Glutamatergic neuron (in vitro differentiated cells): ENCODE measurements at regions not wholly inside any gene's neighbourhood (a gene's known extent, or its start where the extent isn't known, plus 50 kb on each side); places are given as distances from the start of the nearest gene placed in this dataset.
"Not testable (repeated sequence)": the region's sequence is repeated elsewhere in the genome, so short reads cannot be mapped to it uniquely, and the experiment has no call there.

ENCODE experiments used
- DNase-seq: peaks from one replicate; pipeline ENCODE4 v3.0.0; 2022
- H3K27ac Mint-ChIP-seq: one replicate; pipeline ENCODE4 v1.8.0; 2020; ENCODE audit warnings: mild to moderate bottlenecking, mixed read lengths, inconsistent platforms; ENCODE audit not compliant: unreplicated experiment
- H3K27me3 Mint-ChIP-seq: one replicate; pipeline ENCODE4 v1.8.0; 2020; ENCODE audit warnings: mild to moderate bottlenecking, moderate library complexity, mixed read lengths, inconsistent platforms; ENCODE audit not compliant: unreplicated experiment
- H3K36me3 Mint-ChIP-seq: one replicate; pipeline ENCODE4 v1.8.0; 2020; ENCODE audit warnings: mild to moderate bottlenecking, mixed read lengths, inconsistent platforms; ENCODE audit not compliant: unreplicated experiment
- H3K4me1 Mint-ChIP-seq: one replicate; pipeline ENCODE4 v1.8.0; 2020; ENCODE audit warnings: mild to moderate bottlenecking, low read depth, mixed read lengths, inconsistent platforms; ENCODE audit not compliant: unreplicated experiment
- H3K4me3 Mint-ChIP-seq: one replicate; pipeline ENCODE4 v1.8.0; 2020; ENCODE audit warnings: mild to moderate bottlenecking, mixed read lengths, inconsistent platforms; ENCODE audit not compliant: unreplicated experiment
- H3K9me3 Mint-ChIP-seq: one replicate; pipeline ENCODE4 v1.8.0; 2020; ENCODE audit warnings: mild to moderate bottlenecking, moderate library complexity, mixed read lengths, inconsistent platforms; ENCODE audit not compliant: unreplicated experiment
- CTCF ChIP-seq: fragments of 200-600 bp; sonication (generic); IDR thresholded peaks from one replicate; pipeline ENCODE4 v1.5.0; 2021; ENCODE audit not compliant: partially characterized antibody, unreplicated experiment

GRCh38 chrX:50967736-50968135 lies 57.2 kb downstream of the BMP15 start:
- no peaks in the 10 kb centered on the region for H3K27me3 Mint-ChIP-seq
- no peak overlapping the region for H3K27ac Mint-ChIP-seq
- DNase-seq, result no peak
- TF ChIP-seq CTCF, result no peak
- no peak overlapping the region for H3K4me3 Mint-ChIP-seq
- H3K9me3 Mint-ChIP-seq, result no peaks in the 10 kb centered on the region
- no peaks in the 10 kb centered on the region for H3K36me3 Mint-ChIP-seq
- H3K4me1 Mint-ChIP-seq, result no peaks in the 10 kb centered on the region

- not testable (repeated sequence) for DNase-seq, H3K27me3 Mint-ChIP-seq, H3K36me3 Mint-ChIP-seq, H3K4me1 Mint-ChIP-seq, H3K9me3 Mint-ChIP-seq, H3K27ac Mint-ChIP-seq, H3K4me3 Mint-ChIP-seq
Observed at GRCh38 chrX:50968871-50969635, 58.5 kb downstream of the BMP15 start.

GRCh38 chrX:50971395-50971794 lies 60.9 kb downstream of the BMP15 start:
- H3K4me3 Mint-ChIP-seq, result no peak overlapping the region
- no peaks in the 10 kb centered on the region for H3K36me3 Mint-ChIP-seq
- TF ChIP-seq CTCF, result no peak
- no peaks in the 10 kb centered on the region for H3K4me1 Mint-ChIP-seq
- no peak for DNase-seq
- H3K27me3 Mint-ChIP-seq, result no peaks in the 10 kb centered on the region
- H3K9me3 Mint-ChIP-seq, result no peaks in the 10 kb centered on the region
- no peak overlapping the region for H3K27ac Mint-ChIP-seq

- Mint-ChIP-seq H3K27me3 (no peaks in the 10 kb centered on the region), H3K4me3 (no peak overlapping the region), H3K36me3 (no peaks in the 10 kb centered on the region), H3K4me1 (no peaks in the 10 kb centered on the region), H3K9me3 (no peaks in the 10 kb centered on the region), H3K27ac (no peak overlapping the region)
- TF ChIP-seq CTCF, result no peak
- DNase-seq, result no peak
Observed at GRCh38 chrX:50973199-50973598, 62.7 kb downstream of the BMP15 start.

- no peak for DNase-seq
- Mint-ChIP-seq H3K27ac (no peak overlapping the region), H3K9me3 (no peaks in the 10 kb centered on the region), H3K4me1 (no peaks in the 10 kb centered on the region), H3K27me3 (no peaks in the 10 kb centered on the region), H3K36me3 (no peaks in the 10 kb centered on the region), H3K4me3 (no peak overlapping the region)
- no peak for TF ChIP-seq CTCF
Observed at GRCh38 chrX:50978920-50979682, 68.6 kb downstream of the BMP15 start.
